ENCODE measurements at regions not wholly inside any gene's neighbourhood (a gene's known extent, or its start where the extent isn't known, plus 50 kb on each side); places are given as distances from the start of the nearest gene placed in this dataset.

GRCh38 chr6:103910018-103910417 lies 949.7 kb downstream of the HACE1 start (continued):
- TF ChIP-seq ZBTB33 (IDR thresholded peaks at IDR 0.05; ENCODE audit: borderline replicate concordance, low read depth), result no peak
- no peak for TF ChIP-seq RCOR1 (IDR thresholded peaks at IDR 0.05; ENCODE audit: low read length)
- no peak for TF ChIP-seq NFIC (IDR thresholded peaks at IDR 0.05; ENCODE audit: borderline replicate concordance)

DNA sequence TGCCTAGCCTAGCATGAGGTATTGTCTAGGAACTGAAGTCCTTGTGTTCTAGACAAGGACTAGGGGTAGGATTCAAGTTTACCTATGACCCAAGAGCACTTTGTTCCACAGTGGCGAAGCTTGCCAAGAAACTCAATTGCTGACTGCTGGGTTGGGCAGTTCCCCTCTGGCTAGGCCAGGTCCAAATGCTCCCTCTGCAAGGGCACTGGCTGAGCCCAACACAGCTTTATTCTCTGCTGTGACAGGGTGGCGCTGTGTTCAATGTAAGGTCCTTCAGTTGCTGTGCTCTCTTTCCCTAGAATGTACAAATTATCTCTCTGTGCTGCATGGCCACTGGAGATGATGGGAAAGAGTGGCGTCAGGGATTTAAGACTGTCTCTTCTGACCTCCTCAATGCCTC lies 950.8 kb downstream of the HACE1 start:
- Histone ChIP-seq H3K27ac (ENCODE audit: low read depth in 2 of 2, low read length in 1 of 2) (no peak overlapping the region), H3K4me2 (no peak overlapping the region), H3K27me3 (ENCODE audit: insufficient read depth) (no peaks in the 10 kb centered on the region), H3F3A (replicated peaks; ENCODE audit: insufficient read depth) (no peaks in the 10 kb centered on the region), H2AFZ (ENCODE audit: low read depth) (no peak overlapping the region), H3K9me3 (peaks cover 7% of the 10 kb centered on the region; the same call in 1 of the 2 replicates), H3K9me2 (no peaks in the 10 kb centered on the region), H4K20me1 (ENCODE audit: insufficient read depth) (no peaks in the 10 kb centered on the region), H3K79me2 (ENCODE audit: insufficient read depth) (no peaks in the 10 kb centered on the region), H3K4me3 (ENCODE audit: low read depth in 2 of 2, low read length in 1 of 2) (no peak overlapping the region), H3K36me3 (replicated peaks in 1 of 2; ENCODE audit: control insufficient read depth in 1 of 2, insufficient read depth in 2 of 2, low read length in 1 of 2) (no peaks in the 10 kb centered on the region), H3K4me1 (ENCODE audit: control insufficient read depth in 1 of 2, insufficient read depth in 2 of 2, low read depth in 1 of 2, low read length in 1 of 2) (peaks cover 0 to 2% of the 10 kb centered on the region in 2 experiments; a peak in 1 of 4 replicates), H3K9ac (no peak overlapping the region)
- no peak for DNase-seq
- WGBS (ENCODE audit: low lambda C conversion rate), result 63% methylated on average over 2 of the region's 3 CpGs
- POLR2A ChIA-PET, result no interaction called here
- CTCF ChIA-PET, result interaction anchor here (1.0 kb wide), 1 partner anchor 19 kb away, joined by 3 read pairs; no protein-coding TSS in a partner anchor
- TF ChIP-seq POLR2AphosphoS5 (IDR thresholded peaks at IDR 0.05; ENCODE audit: low read depth, low read length) (no peak), TCF12 (IDR thresholded peaks at IDR 0.05) (no peak), NRF1 (IDR thresholded peaks at IDR 0.05; ENCODE audit: low read depth, low read length) (no peak), GABPA (IDR thresholded peaks at IDR 0.05; ENCODE audit: low read depth) (no peak), MAX (IDR thresholded peaks at IDR 0.05; ENCODE audit: low read depth) (no peak), ZBTB33 (IDR thresholded peaks at IDR 0.05; ENCODE audit: borderline replicate concordance, low read depth) (no peak), RFX5 (IDR thresholded peaks at IDR 0.05; ENCODE audit: low read length) (no peak), FOSL2 (IDR thresholded peaks at IDR 0.05; ENCODE audit: borderline replicate concordance, low read depth) (no peak), FOXJ3 (CRISPR knock-in tag; IDR thresholded peaks at IDR 0.05) (no peak), YY1 (IDR thresholded peaks at IDR 0.05; ENCODE audit: low read depth) (no peak), EZH2phosphoT487 (IDR thresholded peaks at IDR 0.05; ENCODE audit: borderline replicate concordance, low read depth) (no peak), RXRA (IDR thresholded peaks at IDR 0.05; ENCODE audit: borderline replicate concordance, low read depth) (no peak)
